KMS-11 (cell line): ENCODE measurements at regions not wholly inside any gene's neighbourhood (a gene's known extent, or its start where the extent isn't known, plus 50 kb on each side); places are given as distances from the start of the nearest gene placed in this dataset.

ENCODE experiments used
- H2AFZ ChIP-seq: fragments of 200-600 bp; sonication (generic); 2 replicates; pipeline ENCODE4 v1.6.1; 2016; ENCODE audit warnings: antibody characterized with exemption, mixed run types, low read depth
- H3K27ac ChIP-seq: fragments of 200-600 bp; sonication (generic); 2 replicates; pipeline ENCODE4 v1.6.1; 2016; ENCODE audit warnings: mild to moderate bottlenecking, mixed run types
- H3K27me3 ChIP-seq: fragments of 200-600 bp; sonication (generic); 2 replicates; pipeline ENCODE4 v1.6.1; 2017; ENCODE audit warnings: mild to moderate bottlenecking, low read depth, mixed run types, moderate library complexity; ENCODE audit not compliant: insufficient read depth
- H3K36me3 ChIP-seq: fragments of 200-600 bp; sonication (generic); 2 replicates; pipeline ENCODE4 v1.6.1; 2017; ENCODE audit warnings: mild to moderate bottlenecking, mixed run types; ENCODE audit not compliant: insufficient read depth
- H3K4me1 ChIP-seq: fragments of 200-600 bp; sonication (generic); 2 replicates; pipeline ENCODE4 v1.6.1; 2016; ENCODE audit warnings: mild to moderate bottlenecking, low read depth, mixed run types; ENCODE audit not compliant: poor library complexity, severe bottlenecking
- H3K4me2 ChIP-seq: fragments of 200-600 bp; sonication (generic); 2 replicates; pipeline ENCODE4 v1.7.0; 2016; ENCODE audit warnings: mild to moderate bottlenecking, mixed run types
- H3K4me3 ChIP-seq: fragments of 200-600 bp; sonication (generic); IDR thresholded peaks from 2 replicates; pipeline ENCODE4 v1.6.1; 2017; ENCODE audit warnings: low read depth, low read length, mixed read lengths; ENCODE audit not compliant: insufficient read depth
- H3K79me2 ChIP-seq: fragments of 200-600 bp; sonication (generic); 2 replicates; pipeline ENCODE4 v1.6.1; 2016; ENCODE audit warnings: low read depth, mixed run types; ENCODE audit not compliant: insufficient read depth
- H3K9ac ChIP-seq: fragments of 200-600 bp; sonication (generic); 2 replicates; pipeline ENCODE4 v1.6.1; 2016; ENCODE audit warnings: mild to moderate bottlenecking, mixed run types
- H4K20me1 ChIP-seq: fragments of 200-600 bp; sonication (generic); 2 replicates; pipeline ENCODE4 v1.6.1; 2016; ENCODE audit warnings: mild to moderate bottlenecking, mixed run types; ENCODE audit not compliant: insufficient read depth
- TF ChIP-seq, protein P1 (sequence below): fragments of 200-600 bp; sonication (generic); conservative IDR thresholded peaks from 2 replicates; pipeline ENCODE4 v1.6.1; 2017; ENCODE audit warnings: low read depth, mild to moderate bottlenecking, antibody characterized with exemption, low read length, moderate library complexity, mixed read lengths

- no peak overlapping the region for H2AFZ ChIP-seq
- no peak overlapping the region for H3K4me3 ChIP-seq
- H3K4me2 ChIP-seq, result no peak overlapping the region
- no peak overlapping the region for H3K9ac ChIP-seq
- H3K4me1 ChIP-seq, result no peaks in the 10 kb centered on the region
- H3K79me2 ChIP-seq, result no peaks in the 10 kb centered on the region
- no peaks in the 10 kb centered on the region for H4K20me1 ChIP-seq
- H3K36me3 ChIP-seq, result no peaks in the 10 kb centered on the region
- peaks cover 58% of the 10 kb centered on the region for H3K27me3 ChIP-seq
- no peak overlapping the region for H3K27ac ChIP-seq
- TF ChIP-seq, protein P1, sequence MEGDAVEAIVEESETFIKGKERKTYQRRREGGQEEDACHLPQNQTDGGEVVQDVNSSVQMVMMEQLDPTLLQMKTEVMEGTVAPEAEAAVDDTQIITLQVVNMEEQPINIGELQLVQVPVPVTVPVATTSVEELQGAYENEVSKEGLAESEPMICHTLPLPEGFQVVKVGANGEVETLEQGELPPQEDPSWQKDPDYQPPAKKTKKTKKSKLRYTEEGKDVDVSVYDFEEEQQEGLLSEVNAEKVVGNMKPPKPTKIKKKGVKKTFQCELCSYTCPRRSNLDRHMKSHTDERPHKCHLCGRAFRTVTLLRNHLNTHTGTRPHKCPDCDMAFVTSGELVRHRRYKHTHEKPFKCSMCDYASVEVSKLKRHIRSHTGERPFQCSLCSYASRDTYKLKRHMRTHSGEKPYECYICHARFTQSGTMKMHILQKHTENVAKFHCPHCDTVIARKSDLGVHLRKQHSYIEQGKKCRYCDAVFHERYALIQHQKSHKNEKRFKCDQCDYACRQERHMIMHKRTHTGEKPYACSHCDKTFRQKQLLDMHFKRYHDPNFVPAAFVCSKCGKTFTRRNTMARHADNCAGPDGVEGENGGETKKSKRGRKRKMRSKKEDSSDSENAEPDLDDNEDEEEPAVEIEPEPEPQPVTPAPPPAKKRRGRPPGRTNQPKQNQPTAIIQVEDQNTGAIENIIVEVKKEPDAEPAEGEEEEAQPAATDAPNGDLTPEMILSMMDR, result no peak
Measured at GRCh38 chr15:77710637-77711036, 77.9 kb upstream of the LINGO1 start.

DNA sequence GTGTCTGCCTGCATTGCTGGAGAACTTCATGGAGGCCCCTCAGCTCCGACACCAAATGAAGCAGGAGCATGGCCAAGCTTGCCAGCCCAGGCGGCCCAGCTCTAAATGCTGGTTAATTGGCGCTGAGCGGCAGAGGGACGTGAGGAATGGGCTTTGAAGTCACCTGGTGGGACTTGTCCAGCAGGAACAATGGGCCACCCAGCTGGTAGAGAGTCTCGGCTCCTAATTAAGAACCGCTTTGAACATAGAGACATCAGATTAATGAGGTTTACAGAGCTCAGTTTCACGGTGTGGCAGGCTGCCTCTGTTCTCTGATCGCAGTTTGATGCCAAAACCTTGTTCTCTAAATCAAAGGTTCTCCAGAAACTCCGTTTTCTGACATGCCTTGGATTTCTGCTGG lies 77.5 kb upstream of the LINGO1 start:
- H2AFZ ChIP-seq, result no peak overlapping the region
- no peak overlapping the region for H3K27ac ChIP-seq
- H3K9ac ChIP-seq, result no peak overlapping the region
- H4K20me1 ChIP-seq, result no peaks in the 10 kb centered on the region
- TF ChIP-seq, protein P1, result no peak
- H3K4me2 ChIP-seq, result no peak overlapping the region
- H3K79me2 ChIP-seq, result no peaks in the 10 kb centered on the region
- peaks cover 58% of the 10 kb centered on the region for H3K27me3 ChIP-seq
- H3K4me3 ChIP-seq, result no peak overlapping the region
- no peaks in the 10 kb centered on the region for H3K4me1 ChIP-seq
- no peaks in the 10 kb centered on the region for H3K36me3 ChIP-seq

GRCh38 chr15:77709135-77709886 lies 76.6 kb upstream of the LINGO1 start:
- H3K79me2 ChIP-seq, result no peaks in the 10 kb centered on the region
- no peak overlapping the region for H3K9ac ChIP-seq
- peaks cover 62% of the 10 kb centered on the region for H3K27me3 ChIP-seq
- no peak overlapping the region for H3K4me3 ChIP-seq
- H3K36me3 ChIP-seq, result no peaks in the 10 kb centered on the region
- TF ChIP-seq, protein P1, result no peak
- no peaks in the 10 kb centered on the region for H4K20me1 ChIP-seq
- H3K4me1 ChIP-seq, result no peaks in the 10 kb centered on the region
- H2AFZ ChIP-seq, result no peak overlapping the region
- H3K27ac ChIP-seq, result no peak overlapping the region
- no peak overlapping the region for H3K4me2 ChIP-seq

- Histone ChIP-seq H3K27ac (no peak overlapping the region), H4K20me1 (no peaks in the 10 kb centered on the region), H2AFZ (no peak overlapping the region), H3K79me2 (no peaks in the 10 kb centered on the region), H3K27me3 (peaks cover 53% of the 10 kb centered on the region), H3K4me2 (no peak overlapping the region), H3K4me1 (no peaks in the 10 kb centered on the region), H3K4me3 (no peak overlapping the region), H3K9ac (no peak overlapping the region), H3K36me3 (no peaks in the 10 kb centered on the region)
- TF ChIP-seq, protein P1, result no peak
Measured at GRCh38 chr15:77706482-77707244, 74.0 kb upstream of the LINGO1 start.
